Right atrium auricular region (tissue), 2 donors: ENCODE measurements at regions not wholly inside any gene's neighbourhood (a gene's known extent, or its start where the extent isn't known, plus 50 kb on each side); places are given as distances from the start of the nearest gene placed in this dataset.
A peak's percentile ranks its signal among the peaks of the same experiment; 100 is the strongest.

Experiments used
- DNase-seq: peaks from one replicate; pipeline ENCODE4 v3.0.0-alpha.2; 2019; ENCODE audit warnings: low spot score
- H3K27ac ChIP-seq, 2 donors: fragments of 200-600 bp; sonication (generic); 1 replicate in 1 of 2; 2 replicates in 1 of 2; pipeline ENCODE4 v1.5.1; 2016 to 2019
- H3K27me3 ChIP-seq, 2 donors: fragments of 200-600 bp; sonication (generic); one replicate each; pipeline versions ENCODE4 v1.5.1 to v1.6.0; 2017 to 2019
- H3K36me3 ChIP-seq: fragments of 200-600 bp; sonication (generic); one replicate; pipeline ENCODE4 v1.5.1; 2016
- H3K4me1 ChIP-seq, 2 donors: fragments of 200-600 bp; sonication (generic); one replicate each; pipeline versions ENCODE4 v1.5.1 to v1.6.0; 2017 to 2019
- H3K4me3 ChIP-seq, 2 donors: fragments of 200-600 bp; sonication (generic); 1 replicate in 1 of 2; 2 replicates in 1 of 2; pipeline ENCODE4 v1.5.1; 2017 to 2019; ENCODE audit warnings: mild to moderate bottlenecking in 1 of 2, moderate library complexity in 1 of 2
- H3K9me3 ChIP-seq, 2 donors: fragments of 200-600 bp; sonication (generic); one replicate each; pipeline ENCODE4 v1.5.1; 2019
- CTCF ChIP-seq, 2 donors: fragments of 200-600 bp; sonication (generic); IDR thresholded peaks; one replicate each; pipeline ENCODE4 v1.5.1; 2019; ENCODE audit warnings: antibody characterized with exemption in 2 of 2

GRCh38 chr6:53437557-53438202 is 88.9 kb upstream of the ELOVL5 start:
- H3K27ac ChIP-seq, result no peak overlapping the region
- no peaks in the 10 kb centered on the region for H3K9me3 ChIP-seq
- no peaks in the 10 kb centered on the region for H3K36me3 ChIP-seq
- peaks cover 0 to 27% of the 10 kb centered on the region in 2 donors for H3K4me1 ChIP-seq
- peak in 1 of 2 donors; percentile 53 for TF ChIP-seq CTCF (IDR thresholded peaks at IDR 0.05)
- DNase-seq, result no peak
- no peaks in the 10 kb centered on the region for H3K27me3 ChIP-seq
- no peak overlapping the region for H3K4me3 ChIP-seq

GRCh38 chr6:53436526-53437303 is 88.0 kb upstream of the ELOVL5 start:
- TF ChIP-seq CTCF (IDR thresholded peaks at IDR 0.05), result no peak
- Histone ChIP-seq H3K4me3 (no peak overlapping the region), H3K27ac (no peak overlapping the region), H3K36me3 (no peaks in the 10 kb centered on the region), H3K9me3 (no peaks in the 10 kb centered on the region), H3K27me3 (no peaks in the 10 kb centered on the region), H3K4me1 (peaks cover 0 to 27% of the 10 kb centered on the region in 2 donors)
- no peak for DNase-seq

GRCh38 chr6:53433951-53434285 is 85.2 kb upstream of the ELOVL5 start:
- no peaks in the 10 kb centered on the region for H3K9me3 ChIP-seq
- no peaks in the 10 kb centered on the region for H3K36me3 ChIP-seq
- peaks cover 0 to 8% of the 10 kb centered on the region in 2 donors for H3K4me1 ChIP-seq
- no peak for TF ChIP-seq CTCF (IDR thresholded peaks at IDR 0.05)
- no peak overlapping the region for H3K27ac ChIP-seq
- no peak overlapping the region for H3K4me3 ChIP-seq
- H3K27me3 ChIP-seq, result no peaks in the 10 kb centered on the region
- no peak for DNase-seq

GRCh38 chr6:53433261-53433950 is 84.7 kb upstream of the ELOVL5 start:
- H3K36me3 ChIP-seq, result no peaks in the 10 kb centered on the region
- H3K9me3 ChIP-seq, result no peaks in the 10 kb centered on the region
- peaks cover 0 to 8% of the 10 kb centered on the region in 2 donors for H3K4me1 ChIP-seq
- H3K27ac ChIP-seq, result peak overlapping the region in 1 of 2 donors; percentile 2
- no peak for DNase-seq
- H3K4me3 ChIP-seq, result no peak overlapping the region
- H3K27me3 ChIP-seq, result no peaks in the 10 kb centered on the region
- no peak for TF ChIP-seq CTCF (IDR thresholded peaks at IDR 0.05)

GRCh38 chr6:53432318-53433161 is 83.8 kb upstream of the ELOVL5 start:
- Histone ChIP-seq H3K36me3 (no peaks in the 10 kb centered on the region), H3K4me1 (peaks cover 0 to 8% of the 10 kb centered on the region in 2 donors), H3K9me3 (no peaks in the 10 kb centered on the region), H3K27ac (peak overlapping the region in 1 of 2 donors; percentile 2), H3K4me3 (no peak overlapping the region), H3K27me3 (no peaks in the 10 kb centered on the region)
- DNase-seq, result no peak
- no peak for TF ChIP-seq CTCF (IDR thresholded peaks at IDR 0.05)
